Dermis microvascular lymphatic vessel endothelial cell (primary cell): ENCODE measurements at regions not wholly inside any gene's neighbourhood (a gene's known extent, or its start where the extent isn't known, plus 50 kb on each side); places are given as distances from the start of the nearest gene placed in this dataset.
"Not testable (repeated sequence)": the region's sequence is repeated elsewhere in the genome, so short reads cannot be mapped to it uniquely, and the experiment has no call there.

Source experiments
- DNase-seq, 2 donors: peaks; one replicate each; pipeline versions ENCODE4 v3.0.0 to v3.0.0-alpha.2; 2010; ENCODE audit warnings: low read depth in 2 of 2

DNA sequence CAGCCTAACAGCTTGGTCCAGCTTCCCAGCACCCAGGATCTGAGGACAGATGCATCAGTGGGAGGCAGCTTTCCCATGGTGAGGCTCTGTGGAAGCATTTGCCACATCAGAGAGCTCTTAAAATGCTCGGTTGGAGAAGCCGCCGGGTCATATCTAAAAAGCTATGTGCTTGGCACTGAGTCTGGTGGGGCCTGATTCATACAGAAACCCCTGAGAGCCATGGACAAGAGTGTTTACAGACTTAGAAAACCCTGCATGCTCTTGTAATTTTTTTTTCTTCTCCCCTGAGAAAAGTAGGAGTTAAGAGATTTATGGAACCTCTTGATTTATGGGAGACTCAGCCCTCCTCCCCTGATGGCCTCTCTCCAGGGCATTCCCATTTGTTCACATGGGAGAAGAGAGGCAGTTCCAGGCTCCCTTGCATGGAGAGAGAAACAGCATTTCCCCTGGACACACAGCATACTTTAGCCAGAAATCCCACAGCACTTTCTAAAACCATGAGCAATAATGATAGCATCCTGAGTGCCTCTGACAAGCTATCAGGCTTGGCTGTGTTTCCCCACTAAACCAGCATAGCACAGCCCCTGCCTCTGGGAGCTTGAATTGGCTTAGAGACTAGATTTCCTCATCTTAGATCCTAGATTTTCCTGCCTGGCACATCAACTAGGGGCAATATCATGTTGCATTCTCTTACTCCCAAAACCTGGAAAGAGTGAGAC is 322.1 kb upstream of the AUTS2 start:
- DNase-seq = no peak

- no peak for DNase-seq
Measured at GRCh38 chr7:69277366-69277765, 320.9 kb upstream of the AUTS2 start.

- DNase-seq = no peak
Measured at GRCh38 chr7:69282946-69283345, 315.3 kb upstream of the AUTS2 start.

GRCh38 chr7:69283421-69283820 is 314.9 kb upstream of the AUTS2 start:
- no peak for DNase-seq

DNA sequence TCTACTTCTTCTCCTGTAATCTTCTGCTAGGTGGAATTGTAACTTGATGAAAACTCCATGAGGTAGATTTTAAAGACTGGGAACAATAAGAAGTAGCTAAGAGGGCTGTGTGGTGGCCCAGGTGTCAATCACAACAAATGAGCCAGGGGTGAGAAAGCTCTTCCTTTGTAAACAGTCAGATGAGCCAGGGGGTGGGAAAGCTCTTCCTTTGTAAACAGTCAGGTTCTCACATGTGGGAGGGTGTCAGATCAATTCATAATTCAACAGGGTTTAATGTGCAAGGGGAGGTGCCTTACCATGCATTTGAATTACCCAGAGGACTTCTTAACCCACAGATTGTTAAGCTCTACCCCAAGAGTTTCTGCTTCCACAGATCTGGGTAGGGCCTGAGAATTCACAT is 312.4 kb upstream of the AUTS2 start:
- no peak for DNase-seq

DNA sequence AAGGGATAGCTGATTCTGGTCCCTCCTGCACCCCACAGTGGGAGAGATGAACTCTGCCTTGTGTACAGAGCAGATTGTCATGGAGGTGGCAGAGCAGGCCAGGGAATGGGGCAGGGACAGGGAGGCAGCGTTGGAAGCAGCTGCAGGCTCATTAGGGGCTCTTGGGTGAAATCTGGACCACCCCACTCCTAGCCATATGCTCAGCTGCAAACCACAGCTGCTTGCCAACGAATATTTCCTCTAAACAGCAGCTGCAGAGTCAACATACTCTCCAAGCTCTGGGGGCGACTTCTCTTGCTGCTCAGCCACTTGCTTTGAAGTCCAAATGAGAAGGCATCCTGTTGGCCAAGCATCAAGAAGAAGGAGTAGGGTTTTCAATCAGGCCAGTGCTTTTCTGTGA is 302.3 kb upstream of the AUTS2 start:
- no peak for DNase-seq

DNA sequence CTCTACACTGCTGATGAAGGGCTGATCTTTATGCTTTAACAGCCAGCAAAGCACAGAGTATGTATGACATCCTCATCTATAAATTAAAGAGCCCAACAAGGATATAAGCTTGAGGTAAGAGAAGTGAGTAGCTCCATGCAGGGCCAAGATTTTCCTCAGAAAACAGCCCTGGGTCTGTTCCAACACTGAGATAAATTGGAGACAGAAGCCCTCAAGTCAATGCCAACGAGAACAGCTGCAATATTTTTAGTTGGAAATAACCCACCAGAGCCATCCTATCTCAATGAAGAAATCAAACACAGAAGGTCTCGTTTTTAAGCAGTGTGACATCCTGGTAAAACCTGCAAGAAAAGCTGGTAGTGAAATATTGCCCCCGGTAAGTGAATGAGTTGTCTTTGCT is 297.0 kb upstream of the AUTS2 start:
- DNase-seq = no peak

- DNase-seq = no peak
Measured at GRCh38 chr7:69309601-69310000, 288.7 kb upstream of the AUTS2 start.

DNA sequence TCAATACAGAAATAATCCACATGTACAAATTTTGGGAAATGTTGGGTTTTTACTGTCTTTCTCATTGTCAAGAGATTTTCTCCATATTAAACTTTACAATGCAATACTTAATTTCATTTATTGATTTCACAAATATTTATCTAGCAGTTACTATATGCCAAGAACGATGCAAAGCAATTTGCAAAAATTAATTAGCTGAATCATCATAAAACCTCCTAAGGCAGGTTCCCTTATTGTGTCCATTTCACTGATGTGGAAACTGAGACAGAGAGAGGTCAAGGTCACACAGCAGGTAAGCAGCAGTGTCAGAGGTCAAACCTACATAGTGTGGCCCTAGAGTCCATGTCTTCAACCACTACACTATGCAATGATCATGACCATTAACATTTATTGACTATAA is 286.8 kb upstream of the AUTS2 start:
- DNase-seq = no peak

GRCh38 chr7:69313852-69314251 is 284.4 kb upstream of the AUTS2 start:
- DNase-seq = not testable (repeated sequence)

GRCh38 chr7:69318794-69319193 is 279.5 kb upstream of the AUTS2 start:
- DNase-seq = no peak

GRCh38 chr7:69328516-69328915 is 269.8 kb upstream of the AUTS2 start:
- no peak for DNase-seq

GRCh38 chr7:69334701-69335100 is 263.6 kb upstream of the AUTS2 start:
- no peak for DNase-seq

DNA sequence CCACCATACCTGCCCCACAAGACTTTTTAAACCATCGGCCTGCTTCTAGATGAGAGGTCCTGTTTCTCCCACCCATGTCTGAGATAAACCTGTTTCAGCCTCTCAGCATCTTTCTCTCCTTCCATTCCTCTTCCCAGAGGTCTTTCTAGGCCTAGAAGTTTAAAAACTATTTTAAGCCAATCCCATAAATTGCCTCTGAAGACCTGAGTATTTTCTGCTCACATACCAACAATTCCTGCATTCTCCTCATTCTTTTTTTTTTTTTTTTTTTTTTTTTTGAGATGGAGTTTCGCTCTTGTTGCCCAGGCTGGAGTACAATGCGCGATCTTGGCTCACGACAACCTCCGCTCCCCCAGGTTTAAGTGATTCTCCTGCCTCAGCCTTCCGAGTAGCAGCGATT is 262.9 kb upstream of the AUTS2 start:
- no peak for DNase-seq

DNA sequence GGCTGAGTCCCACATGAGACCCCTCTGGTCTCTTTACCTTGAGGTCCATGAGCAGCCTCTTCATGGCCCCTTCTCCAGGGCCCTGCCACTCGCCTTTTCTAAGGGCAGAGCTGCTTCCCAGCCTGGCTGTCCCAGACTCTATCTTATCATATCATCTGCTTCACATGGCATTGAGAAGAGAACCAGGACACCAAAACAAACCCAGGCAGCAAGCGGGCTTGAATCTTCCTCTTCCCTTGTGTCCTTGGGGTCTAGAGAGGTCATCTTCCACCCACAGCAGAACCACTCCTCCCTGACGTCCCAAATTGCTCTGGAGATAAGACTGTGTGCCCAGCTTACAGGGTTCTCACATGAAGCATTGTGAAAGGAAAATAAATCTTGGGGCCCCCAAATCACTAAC is 261.3 kb upstream of the AUTS2 start:
- DNase-seq = no peak

- no peak for DNase-seq
Measured at GRCh38 chr7:69338144-69338543, 260.1 kb upstream of the AUTS2 start.

DNA sequence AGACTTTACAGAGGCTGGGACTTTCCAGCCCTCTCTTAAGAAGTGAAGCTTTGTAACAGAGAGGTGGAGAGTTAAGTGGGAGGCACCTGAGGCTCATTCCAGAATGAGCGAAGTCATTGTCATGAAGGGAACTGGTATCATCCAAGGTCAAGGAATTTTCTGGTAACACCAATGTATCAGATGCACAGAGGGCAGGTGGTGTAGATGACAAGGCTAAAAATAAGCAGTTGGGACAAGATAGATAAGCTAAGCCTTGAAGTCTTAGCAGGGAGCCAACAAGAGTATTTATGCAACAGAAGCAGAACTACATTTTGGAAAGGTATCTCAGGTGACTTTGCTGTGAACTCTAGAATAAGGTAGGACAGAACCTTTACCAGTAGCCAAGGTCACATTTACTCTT is 257.0 kb upstream of the AUTS2 start:
- no peak for DNase-seq

- no peak for DNase-seq
Measured at GRCh38 chr7:69342154-69342884, 256.0 kb upstream of the AUTS2 start.

GRCh38 chr7:69349291-69349690 is 249.0 kb upstream of the AUTS2 start:
- no peak for DNase-seq

GRCh38 chr7:69358163-69358821 is 240.0 kb upstream of the AUTS2 start:
- DNase-seq = no peak

DNA sequence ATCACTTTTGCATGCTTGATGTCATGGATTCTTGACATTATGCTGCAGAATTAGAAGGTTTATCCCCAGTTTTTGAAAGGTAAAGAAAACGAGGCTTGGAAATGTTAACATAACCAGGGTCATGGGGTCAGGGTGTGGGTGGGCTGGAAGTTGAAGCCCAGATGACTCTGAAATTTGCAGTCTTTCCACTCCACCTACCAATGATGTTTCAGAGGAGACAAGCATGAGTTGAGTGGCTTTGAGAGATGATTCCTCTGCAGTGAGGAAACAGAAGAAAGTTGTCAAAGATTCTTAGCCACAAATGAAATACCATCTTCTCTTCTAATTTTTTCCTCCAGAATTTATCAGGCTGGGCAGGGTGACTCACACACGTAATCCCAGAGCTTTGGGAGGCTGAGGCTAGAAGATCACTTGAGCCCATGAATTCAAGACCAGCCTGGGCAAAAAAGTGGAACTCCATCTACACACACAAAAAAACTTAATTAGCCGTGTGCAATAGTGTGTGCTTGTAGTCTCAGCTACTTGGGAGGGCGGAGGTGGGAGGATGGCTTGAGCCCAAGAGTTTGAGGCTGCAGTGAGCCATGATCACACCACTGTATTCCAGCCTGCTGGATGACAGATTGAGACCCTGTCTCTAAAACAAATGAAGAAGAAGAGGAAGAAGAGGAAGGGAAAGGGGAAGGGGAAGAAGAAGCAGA is 239.1 kb upstream of the AUTS2 start:
- DNase-seq = no peak

- DNase-seq = no peak
Measured at GRCh38 chr7:69360913-69361312, 237.4 kb upstream of the AUTS2 start.
